ENCODE measurements at regions not wholly inside any gene's neighbourhood (a gene's known extent, or its start where the extent isn't known, plus 50 kb on each side); places are given as distances from the start of the nearest gene placed in this dataset.

- H3K4me3 ChIP-seq (ENCODE audit: low read length): no peak overlapping the region
- H3K9me2 ChIP-seq (replicated peaks; ENCODE audit: control insufficient read depth, low read length): no peaks in the 10 kb centered on the region
- H3K4me1 ChIP-seq (ENCODE audit: control insufficient read depth, low read length): no peaks in the 10 kb centered on the region
- no peaks in the 10 kb centered on the region for H4K20me1 ChIP-seq (ENCODE audit: control insufficient read depth, insufficient read depth, low read depth, low read length)
- no peaks in the 10 kb centered on the region for H3F3A ChIP-seq (ENCODE audit: control insufficient read depth, insufficient read depth)
- no peak overlapping the region for H3K4me2 ChIP-seq (ENCODE audit: low read length)
- H3K27me3 ChIP-seq (ENCODE audit: control insufficient read depth, low read length): no peaks in the 10 kb centered on the region
- no peak overlapping the region for H3K27ac ChIP-seq (ENCODE audit: low read depth, low read length)
- H3K36me3 ChIP-seq (ENCODE audit: control insufficient read depth, low read length): no peaks in the 10 kb centered on the region
- no peaks in the 10 kb centered on the region for H3K79me2 ChIP-seq (ENCODE audit: control insufficient read depth, low read length)
- H3K9me3 ChIP-seq (ENCODE audit: control insufficient read depth, insufficient read depth, low read length): no peaks in the 10 kb centered on the region
- no peak for TF ChIP-seq EZH2phosphoT487 (IDR thresholded peaks at IDR 0.05; ENCODE audit: borderline replicate concordance, low read length)
- no peak for TF ChIP-seq CTCF (IDR thresholded peaks at IDR 0.05; ENCODE audit: low read depth, low read length, poor library complexity, severe bottlenecking)
Observed at GRCh38 chr11:115674176-115674936, 170.1 kb upstream of the CADM1 start.

GRCh38 chr11:115673720-115674119 is 169.5 kb upstream of the CADM1 start:
- Histone ChIP-seq H3F3A (ENCODE audit: control insufficient read depth, insufficient read depth) (no peaks in the 10 kb centered on the region), H3K4me2 (ENCODE audit: low read length) (no peak overlapping the region), H3K27me3 (ENCODE audit: control insufficient read depth, low read length) (no peaks in the 10 kb centered on the region), H3K36me3 (ENCODE audit: control insufficient read depth, low read length) (no peaks in the 10 kb centered on the region), H3K4me3 (ENCODE audit: low read length) (no peak overlapping the region), H3K9me3 (ENCODE audit: control insufficient read depth, insufficient read depth, low read length) (no peaks in the 10 kb centered on the region), H3K4me1 (ENCODE audit: control insufficient read depth, low read length) (no peaks in the 10 kb centered on the region), H4K20me1 (ENCODE audit: control insufficient read depth, insufficient read depth, low read depth, low read length) (no peaks in the 10 kb centered on the region), H3K79me2 (ENCODE audit: control insufficient read depth, low read length) (no peaks in the 10 kb centered on the region), H3K27ac (ENCODE audit: low read depth, low read length) (no peak overlapping the region), H3K9me2 (replicated peaks; ENCODE audit: control insufficient read depth, low read length) (no peaks in the 10 kb centered on the region)
- TF ChIP-seq EZH2phosphoT487 (IDR thresholded peaks at IDR 0.05; ENCODE audit: borderline replicate concordance, low read length) (no peak), CTCF (IDR thresholded peaks at IDR 0.05; ENCODE audit: low read depth, low read length, poor library complexity, severe bottlenecking) (no peak)

- H3K79me2 ChIP-seq (ENCODE audit: control insufficient read depth, low read length): no peaks in the 10 kb centered on the region
- no peak for TF ChIP-seq CTCF (IDR thresholded peaks at IDR 0.05; ENCODE audit: low read depth, low read length, poor library complexity, severe bottlenecking)
- no peaks in the 10 kb centered on the region for H3K9me2 ChIP-seq (replicated peaks; ENCODE audit: control insufficient read depth, low read length)
- no peak overlapping the region for H3K27ac ChIP-seq (ENCODE audit: low read depth, low read length)
- no peaks in the 10 kb centered on the region for H3K9me3 ChIP-seq (ENCODE audit: control insufficient read depth, insufficient read depth, low read length)
- H3K4me1 ChIP-seq (ENCODE audit: control insufficient read depth, low read length): no peaks in the 10 kb centered on the region
- H3K36me3 ChIP-seq (ENCODE audit: control insufficient read depth, low read length): no peaks in the 10 kb centered on the region
- no peaks in the 10 kb centered on the region for H3K27me3 ChIP-seq (ENCODE audit: control insufficient read depth, low read length)
- H3F3A ChIP-seq (ENCODE audit: control insufficient read depth, insufficient read depth): no peaks in the 10 kb centered on the region
- H4K20me1 ChIP-seq (ENCODE audit: control insufficient read depth, insufficient read depth, low read depth, low read length): no peaks in the 10 kb centered on the region
- no peak overlapping the region for H3K4me3 ChIP-seq (ENCODE audit: low read length)
- H3K4me2 ChIP-seq (ENCODE audit: low read length): no peak overlapping the region
Observed at GRCh38 chr11:115672999-115673411, 168.8 kb upstream of the CADM1 start.

Measured in DOHH2 (cell line).